Suppressor macrophage treated with lipopolysaccharide for 4 hours (primary cell): ENCODE measurements at regions not wholly inside any gene's neighbourhood (a gene's known extent, or its start where the extent isn't known, plus 50 kb on each side); places are given as distances from the start of the nearest gene placed in this dataset.

Experiments
- DNase-seq: peaks from one replicate; pipeline ENCODE4 v3.0.0-alpha.2; 2020

GRCh38 chr3:117536006-117536405, 826.4 kb downstream of the TUSC7 start:
- no peak for DNase-seq

GRCh38 chr3:117537949-117538348, 828.4 kb downstream of the TUSC7 start:
- DNase-seq: no peak

GRCh38 chr3:117539729-117540128, 830.1 kb downstream of the TUSC7 start:
- DNase-seq: no peak

GRCh38 chr3:117540597-117540996, 831.0 kb downstream of the TUSC7 start:
- no peak for DNase-seq

- no peak for DNase-seq
Measured at GRCh38 chr3:117541721-117542120, 832.1 kb downstream of the TUSC7 start.

- no peak for DNase-seq
Measured at GRCh38 chr3:117543521-117543920, 833.9 kb downstream of the TUSC7 start.

GRCh38 chr3:117545484-117545883, 835.9 kb downstream of the TUSC7 start:
- no peak for DNase-seq

GRCh38 chr3:117547956-117548550, 838.5 kb downstream of the TUSC7 start:
- peak; percentile 16 for DNase-seq

GRCh38 chr3:117548600-117548999, 839.0 kb downstream of the TUSC7 start:
- no peak for DNase-seq

- DNase-seq: no peak
Measured at GRCh38 chr3:117549716-117550115, 840.1 kb downstream of the TUSC7 start.

- DNase-seq: no peak
Measured at GRCh38 chr3:117550766-117551165, 841.2 kb downstream of the TUSC7 start.

- DNase-seq: peak; percentile 81
Measured at GRCh38 chr3:117553461-117553860, 843.9 kb downstream of the TUSC7 start.

- no peak for DNase-seq
Measured at GRCh38 chr3:117556646-117557407, 847.2 kb downstream of the TUSC7 start.

- DNase-seq: no peak
Measured at GRCh38 chr3:117557464-117558090, 848.0 kb downstream of the TUSC7 start.

- DNase-seq: no peak
Measured at GRCh38 chr3:117558681-117559080, 849.1 kb downstream of the TUSC7 start.

- DNase-seq: no peak
Measured at GRCh38 chr3:117562000-117562399, 852.4 kb downstream of the TUSC7 start.

- DNase-seq: no peak
Measured at GRCh38 chr3:117563063-117563462, 853.5 kb downstream of the TUSC7 start.

- no peak for DNase-seq
Measured at GRCh38 chr3:117565777-117566176, 856.2 kb downstream of the TUSC7 start.

GRCh38 chr3:117566926-117567325, 857.3 kb downstream of the TUSC7 start:
- peak; percentile 40 for DNase-seq

GRCh38 chr3:117567382-117567781, 857.8 kb downstream of the TUSC7 start:
- peak; percentile 33 for DNase-seq

- DNase-seq: peak; percentile 11
Measured at GRCh38 chr3:117567906-117568305, 858.3 kb downstream of the TUSC7 start.

- DNase-seq: no peak
Measured at GRCh38 chr3:117572786-117573185, 863.2 kb downstream of the TUSC7 start.

GRCh38 chr3:117580806-117581205, 871.2 kb downstream of the TUSC7 start:
- DNase-seq: no peak

GRCh38 chr3:117586161-117586560, 876.6 kb downstream of the TUSC7 start:
- no peak for DNase-seq
